Left lung (tissue), 4 donors: ENCODE measurements at regions not wholly inside any gene's neighbourhood (a gene's known extent, or its start where the extent isn't known, plus 50 kb on each side); places are given as distances from the start of the nearest gene placed in this dataset.
A peak's percentile ranks its signal among the peaks of the same experiment; 100 is the strongest.

Experiments
- ATAC-seq: fragments of 200-7000 bp; cut with Tn5 transposase; one replicate; pipeline ENCODE4 v1.9.1; 2020; ENCODE audit warnings: moderate library complexity
- DNase-seq, 4 donors: peaks; one replicate each; pipeline ENCODE4 v3.0.0-alpha.2; 2013 to 2020
- H3K27ac ChIP-seq, 2 donors: fragments of 200-600 bp; sonication (generic) in 1 of 2; one replicate each; pipeline versions ENCODE4 v1.5.0 to v1.8.0; 2020 to 2021
- H3K27me3 ChIP-seq, 2 donors: fragments of 200-600 bp; sonication (generic) in 1 of 2; one replicate each; pipeline versions ENCODE4 v1.5.0 to v1.8.0; 2020 to 2021
- H3K36me3 ChIP-seq, 2 donors: fragments of 200-600 bp; sonication (generic) in 1 of 2; one replicate each; pipeline versions ENCODE4 v1.5.0 to v1.8.0; 2020 to 2021
- H3K4me1 ChIP-seq, 2 donors: fragments of 200-600 bp; one replicate each; pipeline ENCODE4 v1.8.0; 2021
- H3K4me3 ChIP-seq, 2 donors: fragments of 200-600 bp; sonication (generic) in 1 of 2; one replicate each; pipeline versions ENCODE4 v1.5.0 to v1.8.0; 2020 to 2021; ENCODE audit warnings: mild to moderate bottlenecking in 1 of 2
- H3K9me3 ChIP-seq, 2 donors: fragments of 200-600 bp; sonication (generic) in 1 of 2; one replicate each; pipeline versions ENCODE4 v1.5.0 to v1.8.0; 2020 to 2021
- intact Hi-C, 2 donors: fragments of 100-400 bp; cut with DNase I; formaldehyde crosslinking; loops; one replicate each; pipeline versions ENCODE4 v1.11.2 to v1.14.2; 2022
- TF ChIP-seq, protein P1 (sequence below), 2 donors: fragments of 200-600 bp; sonication (generic) in 1 of 2; IDR thresholded peaks; one replicate each; pipeline versions ENCODE4 v1.5.0 to v1.8.0; 2021; ENCODE audit warnings: antibody characterized with exemption in 2 of 2
- donor health status: DM: no; HTN: yes; CAD: no.
- donor health status: DM: no; HTN: no; CAD: no.

DNA sequence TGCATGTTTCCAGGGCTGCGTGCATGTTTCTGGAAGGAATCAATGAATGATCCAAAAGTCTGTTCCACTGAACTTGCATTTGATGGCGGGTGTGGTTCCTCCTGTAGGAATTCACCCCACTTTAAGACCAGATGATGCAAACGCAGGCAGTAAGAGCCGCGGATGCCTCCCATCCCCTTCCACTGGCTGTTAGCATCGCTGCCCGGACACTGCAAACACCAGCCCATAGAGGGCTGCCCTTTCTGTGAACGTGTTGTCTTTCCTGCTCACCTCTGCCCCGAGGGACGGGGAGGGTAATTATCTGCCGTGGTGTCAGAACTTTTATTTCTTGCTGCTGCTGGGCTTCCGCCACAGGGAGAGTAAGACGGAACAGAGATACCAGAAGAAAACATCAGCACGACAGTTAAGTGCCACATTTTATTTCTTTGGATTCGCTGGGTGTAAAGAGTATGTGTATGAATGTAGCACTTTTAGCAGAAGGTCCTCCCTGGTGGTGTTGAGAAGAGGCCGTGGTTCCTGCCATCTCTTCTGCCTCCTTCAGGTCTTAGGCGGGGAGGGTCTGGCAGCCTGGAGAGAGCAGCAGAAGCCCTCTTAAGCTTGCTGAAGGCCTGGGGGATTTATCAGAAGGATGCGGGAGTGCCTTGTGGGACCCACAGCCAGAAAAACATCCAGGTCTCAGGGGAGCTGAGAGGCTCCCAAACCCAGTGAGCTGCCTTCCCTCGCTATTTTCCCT is 53.2 kb upstream of the NECTIN1 start:
- TF ChIP-seq, protein P1, sequence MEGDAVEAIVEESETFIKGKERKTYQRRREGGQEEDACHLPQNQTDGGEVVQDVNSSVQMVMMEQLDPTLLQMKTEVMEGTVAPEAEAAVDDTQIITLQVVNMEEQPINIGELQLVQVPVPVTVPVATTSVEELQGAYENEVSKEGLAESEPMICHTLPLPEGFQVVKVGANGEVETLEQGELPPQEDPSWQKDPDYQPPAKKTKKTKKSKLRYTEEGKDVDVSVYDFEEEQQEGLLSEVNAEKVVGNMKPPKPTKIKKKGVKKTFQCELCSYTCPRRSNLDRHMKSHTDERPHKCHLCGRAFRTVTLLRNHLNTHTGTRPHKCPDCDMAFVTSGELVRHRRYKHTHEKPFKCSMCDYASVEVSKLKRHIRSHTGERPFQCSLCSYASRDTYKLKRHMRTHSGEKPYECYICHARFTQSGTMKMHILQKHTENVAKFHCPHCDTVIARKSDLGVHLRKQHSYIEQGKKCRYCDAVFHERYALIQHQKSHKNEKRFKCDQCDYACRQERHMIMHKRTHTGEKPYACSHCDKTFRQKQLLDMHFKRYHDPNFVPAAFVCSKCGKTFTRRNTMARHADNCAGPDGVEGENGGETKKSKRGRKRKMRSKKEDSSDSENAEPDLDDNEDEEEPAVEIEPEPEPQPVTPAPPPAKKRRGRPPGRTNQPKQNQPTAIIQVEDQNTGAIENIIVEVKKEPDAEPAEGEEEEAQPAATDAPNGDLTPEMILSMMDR (IDR thresholded peaks at IDR 0.05), result no peak
- Histone ChIP-seq H3K27me3 (peaks cover 0 to 54% of the 10 kb centered on the region in 2 donors), H3K4me1 (no peaks in the 10 kb centered on the region), H3K27ac (no peak overlapping the region), H3K9me3 (peaks cover 0 to 6% of the 10 kb centered on the region in 2 donors), H3K36me3 (no peaks in the 10 kb centered on the region), H3K4me3 (no peak overlapping the region)
- ATAC-seq (no peak), DNase-seq (peak in 1 of 4 donors; percentile 3)
- intact Hi-C loops, result no loop called here

DNA sequence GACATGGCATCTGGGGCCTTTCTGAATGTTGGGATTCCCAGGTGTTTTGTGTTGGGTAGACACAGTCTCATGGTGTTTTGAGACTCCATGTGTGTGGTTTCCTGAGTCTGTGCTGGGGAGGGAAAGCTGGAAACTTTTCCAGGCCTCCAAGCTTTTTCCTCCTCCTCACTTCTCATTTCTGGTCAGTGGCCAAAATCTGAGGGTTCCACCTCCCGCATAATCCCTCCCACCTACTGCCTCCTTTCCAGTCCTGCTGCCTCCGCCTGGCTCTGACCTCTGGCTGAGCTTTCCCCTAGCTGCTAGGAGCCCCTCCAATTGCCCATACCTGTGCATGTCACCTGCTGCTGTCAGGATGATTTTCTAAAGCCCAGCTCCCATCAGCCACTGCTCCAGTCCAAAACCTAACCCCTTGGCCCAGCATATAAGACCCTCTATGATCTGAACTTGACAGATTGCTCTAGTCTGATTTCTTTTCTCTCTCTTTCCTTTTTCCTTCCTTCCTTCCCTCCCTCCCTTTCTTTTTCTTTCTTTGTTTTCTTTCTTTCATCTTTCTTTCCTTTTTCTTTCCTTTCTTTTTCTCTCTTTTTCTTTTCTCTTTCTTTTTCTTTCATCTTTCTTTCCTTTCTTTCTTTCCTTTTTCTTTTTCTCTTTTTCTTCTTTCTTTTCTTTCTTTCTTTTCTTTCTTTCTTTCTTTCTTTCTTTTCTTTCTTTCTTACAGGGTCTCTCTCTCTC is 51.4 kb upstream of the NECTIN1 start:
- DNase-seq (peak in 1 of 4 donors; percentile 34), ATAC-seq (no peak)
- TF ChIP-seq, protein P1 (IDR thresholded peaks at IDR 0.05), result no peak
- H3K27me3 ChIP-seq, result peaks cover 0 to 53% of the 10 kb centered on the region in 2 donors
- no peaks in the 10 kb centered on the region for H3K36me3 ChIP-seq
- peaks cover 0 to 6% of the 10 kb centered on the region in 2 donors for H3K9me3 ChIP-seq
- no peak overlapping the region for H3K27ac ChIP-seq
- H3K4me1 ChIP-seq, result no peaks in the 10 kb centered on the region
- intact Hi-C loops, result no loop called here
- no peak overlapping the region for H3K4me3 ChIP-seq

DNA sequence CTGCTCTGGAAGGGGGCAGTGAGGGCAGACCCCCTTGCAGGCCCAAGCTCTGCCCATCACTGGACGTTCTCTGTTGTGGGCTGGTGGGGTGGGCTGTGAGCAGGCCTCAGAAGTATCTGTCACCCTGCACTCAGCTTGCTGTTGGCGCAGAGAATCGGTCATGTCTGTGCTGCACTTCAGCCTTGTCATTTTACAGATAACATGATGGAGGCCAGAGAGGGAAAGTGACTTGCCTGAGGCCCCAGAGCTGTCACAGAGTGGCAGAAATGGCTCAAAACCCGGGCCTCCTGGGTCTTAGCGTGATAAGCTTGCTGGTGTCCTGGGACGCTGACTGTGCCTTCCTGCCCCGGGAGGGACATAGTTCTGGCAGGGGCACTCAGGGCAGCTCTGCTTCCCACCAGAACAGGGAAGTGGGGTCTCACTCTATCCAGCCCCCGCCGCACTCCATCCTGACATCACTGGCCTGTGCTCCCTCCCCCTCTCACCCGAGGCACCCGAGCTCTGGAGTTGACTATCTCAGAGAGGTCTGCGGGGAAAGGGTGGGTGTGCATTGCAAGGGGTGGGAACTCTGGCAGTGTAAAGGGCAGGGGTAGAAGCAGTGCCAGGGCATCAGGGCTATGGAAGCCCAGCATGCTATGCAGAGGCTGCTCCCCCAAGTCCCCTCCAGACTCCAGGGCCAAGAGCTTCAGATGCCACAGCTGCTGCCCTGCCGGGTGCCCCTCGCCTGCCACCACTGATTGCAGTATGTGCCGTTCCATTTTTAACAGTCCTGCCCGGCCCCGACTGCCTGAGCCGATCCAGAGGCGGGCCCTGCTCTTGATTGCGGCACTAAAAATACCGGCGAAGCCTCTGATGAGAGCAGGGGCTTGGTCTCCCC is 50.4 kb upstream of the NECTIN1 start:
- DNase-seq (peak in 1 of 4 donors; percentile 16), ATAC-seq (no peak)
- no peak overlapping the region for H3K27ac ChIP-seq
- intact Hi-C loops, result no loop called here
- no peaks in the 10 kb centered on the region for H3K36me3 ChIP-seq
- no peaks in the 10 kb centered on the region for H3K4me1 ChIP-seq
- no peak overlapping the region for H3K4me3 ChIP-seq
- H3K27me3 ChIP-seq, result peaks cover 0 to 59% of the 10 kb centered on the region in 2 donors
- TF ChIP-seq, protein P1 (IDR thresholded peaks at IDR 0.05), result no peak
- peaks cover 0 to 6% of the 10 kb centered on the region in 2 donors for H3K9me3 ChIP-seq
